ENCODE measurements at regions not wholly inside any gene's neighbourhood (a gene's known extent, or its start where the extent isn't known, plus 50 kb on each side); places are given as distances from the start of the nearest gene placed in this dataset.

GRCh38 chr9:86452201-86452828 lies 98.1 kb upstream of the TUT7 start:
- no peak for DNase-seq (ENCODE audit: low read depth)
- TF ChIP-seq CTCF (IDR thresholded peaks at IDR 0.05; ENCODE audit: control insufficient read depth, insufficient read depth, low read depth, low read length, missing control alignments) = no peak
- no peak overlapping the region for H3K4me3 ChIP-seq (ENCODE audit: control insufficient read depth, low read depth, low read length)

- H3K4me3 ChIP-seq (ENCODE audit: control insufficient read depth, low read depth, low read length) = no peak overlapping the region
- TF ChIP-seq CTCF (IDR thresholded peaks at IDR 0.05; ENCODE audit: control insufficient read depth, insufficient read depth, low read depth, low read length, missing control alignments) = no peak
- no peak for DNase-seq (ENCODE audit: low read depth)
Observed at GRCh38 chr9:86449246-86449645, 95.0 kb upstream of the TUT7 start.

GRCh38 chr9:86445671-86446070 lies 91.5 kb upstream of the TUT7 start:
- no peak for DNase-seq (ENCODE audit: low read depth)
- no peak overlapping the region for H3K4me3 ChIP-seq (ENCODE audit: control insufficient read depth, low read depth, low read length)
- TF ChIP-seq CTCF (IDR thresholded peaks at IDR 0.05; ENCODE audit: control insufficient read depth, insufficient read depth, low read depth, low read length, missing control alignments) = no peak

- H3K4me3 ChIP-seq (ENCODE audit: control insufficient read depth, low read depth, low read length) = no peak overlapping the region
- DNase-seq (ENCODE audit: low read depth) = no peak
- no peak for TF ChIP-seq CTCF (IDR thresholded peaks at IDR 0.05; ENCODE audit: control insufficient read depth, insufficient read depth, low read depth, low read length, missing control alignments)
Observed at GRCh38 chr9:86443992-86444391, 89.8 kb upstream of the TUT7 start.

GRCh38 chr9:86434039-86434726 lies 80.0 kb upstream of the TUT7 start:
- H3K4me3 ChIP-seq (ENCODE audit: control insufficient read depth, low read depth, low read length) = peak overlapping the region; percentile 26
- DNase-seq (ENCODE audit: low read depth) = peak; percentile 66

GRCh38 chr9:86424251-86424891 lies 70.2 kb upstream of the TUT7 start:
- no peak for DNase-seq (ENCODE audit: low read depth)
- TF ChIP-seq CTCF (IDR thresholded peaks at IDR 0.05; ENCODE audit: control insufficient read depth, insufficient read depth, low read depth, low read length, missing control alignments) = no peak
- H3K4me3 ChIP-seq (ENCODE audit: control insufficient read depth, low read depth, low read length) = no peak overlapping the region

More at GRCh38 chr9:86434039-86434726, 80.0 kb upstream of the TUT7 start:
- TF ChIP-seq CTCF (IDR thresholded peaks at IDR 0.05; ENCODE audit: control insufficient read depth, insufficient read depth, low read depth, low read length, missing control alignments) = peak; percentile 78

Data from AG09309 (cell line).